Nephron (organoid): ENCODE measurements at regions not wholly inside any gene's neighbourhood (a gene's known extent, or its start where the extent isn't known, plus 50 kb on each side); places are given as distances from the start of the nearest gene placed in this dataset.

Experiments used
- H3K27ac Mint-ChIP-seq, 3 experiments: 2 replicates each; pipeline ENCODE4 v1.8.0; 2020; ENCODE audit warnings: mixed read lengths in 3 of 3, mild to moderate bottlenecking in 2 of 3, moderate library complexity in 1 of 3
- H3K27me3 Mint-ChIP-seq: 2 replicates; pipeline ENCODE4 v1.8.0; 2021; ENCODE audit warnings: low read depth, mild to moderate bottlenecking, moderate library complexity, mixed read lengths
- H3K36me3 Mint-ChIP-seq: 2 replicates; pipeline ENCODE4 v1.8.0; 2020; ENCODE audit warnings: low read depth, mixed read lengths
- H3K4me1 Mint-ChIP-seq: 2 replicates; pipeline ENCODE4 v1.8.0; 2020; ENCODE audit warnings: mixed read lengths
- H3K4me3 Mint-ChIP-seq, 3 experiments: 2 replicates each; pipeline ENCODE4 v1.8.0; 2020; ENCODE audit warnings: mild to moderate bottlenecking in 3 of 3, mixed read lengths in 3 of 3, moderate library complexity in 2 of 3
- H3K9me3 Mint-ChIP-seq: 2 replicates; pipeline ENCODE4 v1.8.0; 2020; ENCODE audit warnings: mixed read lengths
- TF ChIP-seq, protein P1 (sequence below), 3 experiments: fragments of 200-600 bp; sonication (generic); IDR thresholded peaks; one replicate each; pipeline ENCODE4 v1.5.0; 2021; ENCODE audit warnings: antibody characterized with exemption in 3 of 3; ENCODE audit not compliant: unreplicated experiment in 3 of 3

DNA sequence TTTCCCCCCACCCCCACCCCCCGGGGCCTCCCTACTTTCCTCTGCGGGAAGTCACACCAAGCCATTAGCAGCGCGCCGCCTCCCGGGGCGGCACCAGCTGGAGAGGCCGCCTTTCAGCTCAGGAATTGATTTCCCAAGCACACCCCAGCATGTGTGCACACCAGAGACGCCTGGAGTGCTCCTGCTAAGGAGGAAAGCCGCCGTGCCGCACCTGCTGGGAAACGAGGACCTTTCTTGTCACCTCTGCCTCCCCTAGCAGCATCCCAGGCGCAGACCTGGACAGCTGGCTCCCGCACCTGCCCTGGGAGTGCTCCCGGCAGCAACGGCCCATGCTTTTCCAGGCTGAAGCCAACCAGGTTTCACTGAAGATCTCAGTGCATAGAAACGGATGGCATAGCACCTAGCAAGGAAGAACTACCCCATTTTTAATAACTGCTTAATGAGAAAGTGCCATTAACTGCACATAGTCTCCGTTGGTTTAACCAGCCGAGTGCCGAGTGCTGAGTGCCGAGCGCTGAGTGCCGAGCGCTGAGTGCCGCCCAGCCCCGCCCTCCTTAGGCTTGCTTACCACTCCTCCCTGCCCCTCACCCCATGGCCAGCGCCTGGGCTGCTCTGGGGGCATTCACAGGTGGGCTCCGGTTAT is 165.0 kb downstream of the USP12 start:
- Mint-ChIP-seq H3K36me3 (no peaks in the 10 kb centered on the region), H3K4me1 (peaks cover 32% of the 10 kb centered on the region), H3K27ac (peak overlapping the region in 2 of 3 experiments; percentile 21), H3K9me3 (peaks cover 14% of the 10 kb centered on the region), H3K4me3 (peak overlapping the region; percentile 63 to 64 (median 64)), H3K27me3 (peaks cover 52% of the 10 kb centered on the region)
- TF ChIP-seq, protein P1, sequence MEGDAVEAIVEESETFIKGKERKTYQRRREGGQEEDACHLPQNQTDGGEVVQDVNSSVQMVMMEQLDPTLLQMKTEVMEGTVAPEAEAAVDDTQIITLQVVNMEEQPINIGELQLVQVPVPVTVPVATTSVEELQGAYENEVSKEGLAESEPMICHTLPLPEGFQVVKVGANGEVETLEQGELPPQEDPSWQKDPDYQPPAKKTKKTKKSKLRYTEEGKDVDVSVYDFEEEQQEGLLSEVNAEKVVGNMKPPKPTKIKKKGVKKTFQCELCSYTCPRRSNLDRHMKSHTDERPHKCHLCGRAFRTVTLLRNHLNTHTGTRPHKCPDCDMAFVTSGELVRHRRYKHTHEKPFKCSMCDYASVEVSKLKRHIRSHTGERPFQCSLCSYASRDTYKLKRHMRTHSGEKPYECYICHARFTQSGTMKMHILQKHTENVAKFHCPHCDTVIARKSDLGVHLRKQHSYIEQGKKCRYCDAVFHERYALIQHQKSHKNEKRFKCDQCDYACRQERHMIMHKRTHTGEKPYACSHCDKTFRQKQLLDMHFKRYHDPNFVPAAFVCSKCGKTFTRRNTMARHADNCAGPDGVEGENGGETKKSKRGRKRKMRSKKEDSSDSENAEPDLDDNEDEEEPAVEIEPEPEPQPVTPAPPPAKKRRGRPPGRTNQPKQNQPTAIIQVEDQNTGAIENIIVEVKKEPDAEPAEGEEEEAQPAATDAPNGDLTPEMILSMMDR (IDR thresholded peaks at IDR 0.05; ENCODE audit: unreplicated experiment in 3 of 3) = no peak

GRCh38 chr13:27005976-27006518 is 165.6 kb downstream of the USP12 start:
- TF ChIP-seq, protein P1 (IDR thresholded peaks at IDR 0.05; ENCODE audit: unreplicated experiment in 3 of 3) = no peak
- H3K27ac Mint-ChIP-seq = no peak overlapping the region
- H3K9me3 Mint-ChIP-seq = peaks cover 14% of the 10 kb centered on the region
- peak overlapping the region in 2 of 3 experiments; percentile 25 to 64 for H3K4me3 Mint-ChIP-seq
- H3K4me1 Mint-ChIP-seq = peaks cover 37% of the 10 kb centered on the region
- H3K36me3 Mint-ChIP-seq = no peaks in the 10 kb centered on the region
- peaks cover 56% of the 10 kb centered on the region for H3K27me3 Mint-ChIP-seq

DNA sequence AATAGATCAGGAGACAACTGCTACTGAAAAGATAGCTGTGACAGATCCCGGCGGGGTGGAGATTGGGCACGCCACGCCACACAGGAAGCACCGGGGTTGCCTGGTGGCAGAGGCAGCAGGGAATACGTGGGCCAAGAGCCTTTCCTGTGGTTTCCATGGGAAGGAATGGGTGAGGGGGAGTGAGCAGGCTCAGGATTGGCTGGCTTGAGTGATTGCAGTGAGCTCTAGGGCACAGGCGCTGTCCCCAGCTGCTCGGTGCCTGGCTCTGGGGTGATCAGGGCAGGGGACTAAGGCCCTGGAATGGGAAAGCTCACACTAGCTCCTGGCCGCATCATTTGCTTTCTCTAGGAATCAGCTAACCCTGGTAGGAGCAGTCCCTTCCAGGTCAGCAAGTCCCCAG is 166.1 kb downstream of the USP12 start:
- peaks cover 42% of the 10 kb centered on the region for H3K4me1 Mint-ChIP-seq
- no peaks in the 10 kb centered on the region for H3K36me3 Mint-ChIP-seq
- H3K27ac Mint-ChIP-seq = no peak overlapping the region
- peak overlapping the region in 2 of 3 experiments; percentile 20 to 26 for H3K4me3 Mint-ChIP-seq
- peaks cover 14% of the 10 kb centered on the region for H3K9me3 Mint-ChIP-seq
- peaks cover 58% of the 10 kb centered on the region for H3K27me3 Mint-ChIP-seq
- TF ChIP-seq, protein P1 (IDR thresholded peaks at IDR 0.05; ENCODE audit: unreplicated experiment in 3 of 3) = no peak

GRCh38 chr13:27004866-27005265 is 166.7 kb downstream of the USP12 start:
- Mint-ChIP-seq H3K4me1 (peaks cover 43% of the 10 kb centered on the region), H3K27me3 (peaks cover 59% of the 10 kb centered on the region), H3K4me3 (no peak overlapping the region), H3K36me3 (no peaks in the 10 kb centered on the region), H3K9me3 (peaks cover 14% of the 10 kb centered on the region), H3K27ac (no peak overlapping the region)
- TF ChIP-seq, protein P1 (IDR thresholded peaks at IDR 0.05; ENCODE audit: unreplicated experiment in 3 of 3) = no peak

DNA sequence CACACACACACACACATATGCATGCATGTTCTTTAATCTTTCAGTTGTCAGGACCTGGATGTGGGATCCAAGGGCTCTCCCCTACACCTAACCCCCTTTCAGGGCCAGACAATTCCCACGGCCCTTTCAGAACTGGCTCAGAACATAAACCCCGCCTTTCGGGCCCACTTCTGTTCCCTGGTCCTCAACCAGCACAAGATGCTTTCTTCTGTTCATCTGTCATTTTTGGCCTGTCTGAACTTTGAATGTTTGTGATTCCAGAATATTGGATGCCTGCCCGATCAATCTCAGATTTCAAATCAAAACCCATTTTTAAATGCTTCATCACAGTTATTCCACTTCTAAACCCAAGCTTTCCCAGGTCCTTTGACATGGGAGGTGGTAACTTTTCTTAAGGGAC is 167.3 kb downstream of the USP12 start:
- H3K27ac Mint-ChIP-seq = no peak overlapping the region
- H3K4me3 Mint-ChIP-seq = peak overlapping the region in 1 of 3 experiments; percentile 1
- H3K27me3 Mint-ChIP-seq = peaks cover 59% of the 10 kb centered on the region
- H3K36me3 Mint-ChIP-seq = no peaks in the 10 kb centered on the region
- TF ChIP-seq, protein P1 (IDR thresholded peaks at IDR 0.05; ENCODE audit: unreplicated experiment in 3 of 3) = no peak
- H3K9me3 Mint-ChIP-seq = peaks cover 14% of the 10 kb centered on the region
- peaks cover 43% of the 10 kb centered on the region for H3K4me1 Mint-ChIP-seq

DNA sequence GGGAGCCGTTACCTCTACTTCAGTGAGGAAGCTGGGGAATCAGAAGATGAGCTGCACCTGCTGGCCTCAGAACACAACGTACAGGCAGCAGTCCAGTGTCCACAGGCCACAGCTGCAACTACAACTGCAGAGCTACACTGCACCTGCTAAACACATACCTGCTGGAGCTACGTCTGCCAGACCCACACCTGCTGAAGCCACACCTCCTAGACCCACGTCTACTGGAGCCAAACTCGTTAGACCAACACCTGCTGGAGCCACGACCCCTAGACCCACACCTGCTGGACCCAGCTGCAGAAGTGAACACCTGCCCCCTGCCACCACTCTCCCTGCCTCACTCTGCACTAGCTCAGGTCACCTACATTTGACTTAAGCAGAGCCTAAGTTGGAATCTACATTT is 169.9 kb downstream of the USP12 start:
- Mint-ChIP-seq H3K9me3 (peaks cover 18% of the 10 kb centered on the region), H3K27ac (no peak overlapping the region), H3K36me3 (no peaks in the 10 kb centered on the region), H3K27me3 (peaks cover 48% of the 10 kb centered on the region), H3K4me1 (peaks cover 33% of the 10 kb centered on the region), H3K4me3 (no peak overlapping the region)
- TF ChIP-seq, protein P1 (IDR thresholded peaks at IDR 0.05; ENCODE audit: unreplicated experiment in 3 of 3) = no peak
